HL-60 (cell line): ENCODE measurements at regions not wholly inside any gene's neighbourhood (a gene's known extent, or its start where the extent isn't known, plus 50 kb on each side); places are given as distances from the start of the nearest gene placed in this dataset.

Source experiments
- CTCF ChIP-seq: IDR thresholded peaks from one replicate; pipeline ENCODE4 v1.5.1; 2011; ENCODE audit warnings: low read length, control low read depth, inconsistent platforms; ENCODE audit not compliant: insufficient read depth
- GABPA ChIP-seq: IDR thresholded peaks from 2 replicates; pipeline ENCODE4 v1.6.1; 2012; ENCODE audit warnings: low read depth
- SPI1 ChIP-seq: IDR thresholded peaks from 2 replicates; pipeline ENCODE4 v1.6.1; 2012; ENCODE audit warnings: low read depth, mild to moderate bottlenecking, borderline replicate concordance

GRCh38 chr22:27424319-27424718 lies 377.2 kb downstream of the MN1 start:
- TF ChIP-seq CTCF (no peak), SPI1 (no peak), GABPA (no peak)
